Transverse colon (tissue), 4 donors: ENCODE measurements at regions not wholly inside any gene's neighbourhood (a gene's known extent, or its start where the extent isn't known, plus 50 kb on each side); places are given as distances from the start of the nearest gene placed in this dataset.

Source experiments
- DNase-seq: peaks from one replicate; pipeline ENCODE4 v3.0.0-alpha.2; 2019
- H3K27ac ChIP-seq, 4 donors: fragments of 200-600 bp; sonication (generic); 2 replicates each; pipeline ENCODE4 v1.5.1; 2016 to 2018; ENCODE audit warnings: inconsistent platforms in 4 of 4
- H3K27me3 ChIP-seq: fragments of 200-600 bp; sonication (generic); 2 replicates; pipeline ENCODE4 v1.5.1; 2017; ENCODE audit warnings: inconsistent platforms
- H3K36me3 ChIP-seq, 4 donors: fragments of 200-600 bp; sonication (generic); 2 replicates each; pipeline ENCODE4 v1.5.1; 2017 to 2019; ENCODE audit warnings: inconsistent platforms in 4 of 4
- H3K4me1 ChIP-seq, 4 donors: fragments of 200-600 bp; sonication (generic); 2 replicates each; pipeline ENCODE4 v1.5.1; 2017 to 2020; ENCODE audit warnings: inconsistent platforms in 4 of 4
- H3K4me3 ChIP-seq, 4 donors: fragments of 200-600 bp; sonication (generic); 1 replicate in 1 of 4; 2 replicates in 3 of 4; pipeline versions ENCODE4 v1.5.1 to v1.6.1; 2017 to 2019; ENCODE audit warnings: inconsistent platforms in 4 of 4
- H3K9me3 ChIP-seq, 2 donors: fragments of 200-600 bp; sonication (generic); 2 replicates each; pipeline ENCODE4 v1.5.1; 2017 to 2019; ENCODE audit warnings: inconsistent platforms in 2 of 2
- CTCF ChIP-seq, 5 experiments: fragments of 200-600 bp in 3 of 5; fragments of 450-650 bp in 2 of 5; sonication (generic) in 3 of 5; IDR thresholded peaks; 1 replicate in 2 of 5; 2 replicates in 3 of 5; pipeline ENCODE4 v1.5.1; 2016 to 2017; ENCODE audit warnings: antibody characterized with exemption in 5 of 5, inconsistent platforms in 3 of 5, mild to moderate bottlenecking in 2 of 5, moderate library complexity in 1 of 5
- EP300 ChIP-seq: sonication (generic); formaldehyde crosslinking; IDR thresholded peaks from one replicate; pipeline ENCODE4 v1.6.1; 2017; ENCODE audit warnings: antibody characterized with exemption, low read depth
- POLR2A ChIP-seq: fragments of 450-650 bp; IDR thresholded peaks from one replicate; pipeline ENCODE4 v1.6.1; 2016; ENCODE audit warnings: antibody characterized with exemption, mild to moderate bottlenecking, moderate library complexity
- POLR2AphosphoS5 ChIP-seq, 3 donors: sonication (generic); formaldehyde crosslinking; IDR thresholded peaks; one replicate each; pipeline ENCODE4 v1.6.1; 2016; ENCODE audit warnings: antibody characterized with exemption in 3 of 3
- WGBS, 2 donors: methylation state at CpG; one replicate each; pipeline ENCODE4 v1.1.5; 2018; ENCODE audit warnings: low coverage in 1 of 2; 5-methylcytosine and 5-hydroxymethylcytosine counted together
- in situ Hi-C, 4 donors: fragments of 200-750 bp; cut with MboI; loops; one replicate each; pipeline versions ENCODE4 v1.15.0 to v1.15.1; 2017; ENCODE audit warnings: low sequenced_read_pairs in 3 of 4, low pct_ligation_motif_present in 1 of 4, low pct_unique_long_range_greater_than_20kb in 1 of 4
- intact Hi-C: fragments of 100-400 bp; cut with DNase I; formaldehyde crosslinking; loops from one replicate; pipeline ENCODE4 v1.15.1; 2023; ENCODE audit warnings: low total_unique reads

- H3K4me1 ChIP-seq, result no peaks in the 10 kb centered on the region
- H3K27me3 ChIP-seq, result no peaks in the 10 kb centered on the region
- H3K9me3 ChIP-seq, result no peaks in the 10 kb centered on the region
- no peak for DNase-seq
- H3K36me3 ChIP-seq, result no peaks in the 10 kb centered on the region
- no peak overlapping the region for H3K27ac ChIP-seq
- TF ChIP-seq EP300, result no peak
- TF ChIP-seq POLR2AphosphoS5 (IDR thresholded peaks at IDR 0.05), result no peak
- no peak for TF ChIP-seq CTCF (IDR thresholded peaks at IDR 0.05)
- no peak for TF ChIP-seq POLR2A
- intact Hi-C loops, result no loop called here
- no peak overlapping the region for H3K4me3 ChIP-seq
- in situ Hi-C loops, result no loop called here
Observed at GRCh38 chr12:72836194-72836593, 564.0 kb downstream of the TRHDE start.

- no peak for DNase-seq
- intact Hi-C loops (no loop called here), in situ Hi-C loops (no loop called here)
- Histone ChIP-seq H3K27me3 (no peaks in the 10 kb centered on the region), H3K36me3 (no peaks in the 10 kb centered on the region), H3K4me1 (no peaks in the 10 kb centered on the region), H3K4me3 (no peak overlapping the region), H3K27ac (no peak overlapping the region), H3K9me3 (no peaks in the 10 kb centered on the region)
- 67% methylated on average over 1 of the region's 1 CpG; no CpG with 5 or more reads in 1 of the 2 donors for WGBS, 2 donors
- no peak for TF ChIP-seq POLR2A
Observed at GRCh38 chr12:72839696-72840095, 567.5 kb downstream of the TRHDE start.

- H3K9me3 ChIP-seq, result no peaks in the 10 kb centered on the region
- H3K27me3 ChIP-seq, result no peaks in the 10 kb centered on the region
- no peak for DNase-seq
- no peak overlapping the region for H3K27ac ChIP-seq
- intact Hi-C loops (no loop called here), in situ Hi-C loops (no loop called here)
- WGBS, 2 donors, result 15 to 45% methylated on average over 2 of the region's 2 CpGs
- H3K4me1 ChIP-seq, result no peaks in the 10 kb centered on the region
- H3K36me3 ChIP-seq, result no peaks in the 10 kb centered on the region
- H3K4me3 ChIP-seq, result no peak overlapping the region
- no peak for TF ChIP-seq POLR2A
- TF ChIP-seq CTCF (IDR thresholded peaks at IDR 0.05), result no peak
- no peak for TF ChIP-seq POLR2AphosphoS5 (IDR thresholded peaks at IDR 0.05)
- TF ChIP-seq EP300, result no peak
Observed at GRCh38 chr12:72863671-72864070, 591.5 kb downstream of the TRHDE start.

- Histone ChIP-seq H3K4me3 (no peak overlapping the region), H3K36me3 (no peaks in the 10 kb centered on the region), H3K27ac (no peak overlapping the region), H3K4me1 (no peaks in the 10 kb centered on the region), H3K27me3 (no peaks in the 10 kb centered on the region), H3K9me3 (no peaks in the 10 kb centered on the region)
- TF ChIP-seq EP300 (no peak), POLR2AphosphoS5 (IDR thresholded peaks at IDR 0.05) (no peak), POLR2A (no peak), CTCF (IDR thresholded peaks at IDR 0.05) (no peak)
- intact Hi-C loops (no loop called here), in situ Hi-C loops (no loop called here)
- 79 to 81% methylated on average over 2 of the region's 2 CpGs for WGBS, 2 donors
- no peak for DNase-seq
Observed at GRCh38 chr12:72865921-72866320, 593.8 kb downstream of the TRHDE start.

GRCh38 chr12:72869024-72869423 lies 596.9 kb downstream of the TRHDE start:
- 86 to 100% methylated on average over 1 to 6 of the region's 6 CpGs for WGBS, 2 donors

More at GRCh38 chr12:72869024-72869423, 596.9 kb downstream of the TRHDE start:
- no peak overlapping the region for H3K4me3 ChIP-seq
- no peak overlapping the region for H3K27ac ChIP-seq
- H3K4me1 ChIP-seq, result no peaks in the 10 kb centered on the region
- no peaks in the 10 kb centered on the region for H3K27me3 ChIP-seq
- H3K36me3 ChIP-seq, result no peaks in the 10 kb centered on the region
- TF ChIP-seq POLR2AphosphoS5 (IDR thresholded peaks at IDR 0.05) (no peak), POLR2A (no peak), EP300 (no peak)
- in situ Hi-C loops, result no loop called here
- no peak for DNase-seq
- H3K9me3 ChIP-seq, result no peaks in the 10 kb centered on the region
- intact Hi-C loops, result no loop called here
